A549 (cell line): ENCODE measurements at regions not wholly inside any gene's neighbourhood (a gene's known extent, or its start where the extent isn't known, plus 50 kb on each side); places are given as distances from the start of the nearest gene placed in this dataset.

Experiments
- CEBPB ChIP-seq, 2 experiments: fragments of >200 bp in 1 of 2; sonication (Bioruptor Twin) in 1 of 2; formaldehyde crosslinking in 1 of 2; IDR thresholded peaks; 2 replicates each; pipeline ENCODE4 v1.6.1; 2012 to 2016
- CTCF ChIP-seq: fragments of >200 bp; sonication (Bioruptor Twin); formaldehyde crosslinking; IDR thresholded peaks from 3 replicates; pipeline ENCODE4 v1.5.1; 2016
- KDM1A ChIP-seq: fragments of 200-600 bp; sonication (generic); IDR thresholded peaks from 2 replicates; pipeline ENCODE4 v1.6.1; 2016; ENCODE audit warnings: low read depth, mild to moderate bottlenecking
- MAX ChIP-seq: IDR thresholded peaks from 2 replicates; pipeline ENCODE4 v1.6.1; 2012
- SMC3 ChIP-seq: fragments of >200 bp; sonication (Bioruptor Twin); formaldehyde crosslinking; IDR thresholded peaks from 3 replicates; pipeline ENCODE4 v1.6.1; 2018; ENCODE audit warnings: inconsistent platforms
- TP53 ChIP-seq: fragments of 250-450 bp; sonication (Bioruptor Pico); IDR thresholded peaks from 2 replicates; pipeline ENCODE4 v1.5.0; 2021; ENCODE audit warnings: mild to moderate bottlenecking, moderate library complexity

GRCh38 chr5:141785711-141786110 is 92.5 kb downstream of the PCDH1 start:
- TF ChIP-seq KDM1A (no peak), CTCF (no peak), SMC3 (no peak), MAX (no peak), TP53 (no peak), CEBPB (IDR thresholded peaks at IDR 0.05) (no peak)
